GM12878 (cell line): ENCODE measurements at regions not wholly inside any gene's neighbourhood (a gene's known extent, or its start where the extent isn't known, plus 50 kb on each side); places are given as distances from the start of the nearest gene placed in this dataset.

Experiments
- ATAC-seq: fragments of 200-7000 bp; cut with Tn5 transposase; 3 replicates; pipeline ENCODE4 v1.9.1; 2020; ENCODE audit warnings: mild to moderate bottlenecking, moderate library complexity
- BruUV-seq: library from RNA; stranded (reverse); fragments of 400-500 nt; replicated peaks from 2 replicates; lab custom pipeline; 2021; lab: Mats Ljungman, UMichigan
- CTCF ChIA-PET: fragments of 300-600 bp; sonication (Branson Sonifier 250); formaldehyde crosslinking; extraction: SDS; loops from one replicate; lab custom pipeline; 2021; ENCODE audit warnings: inconsistent platforms; lab: Yijun Ruan, JAX
- POLR2A ChIA-PET: fragments of 350-600 bp; formaldehyde crosslinking; extraction: SDS; loops from one replicate; lab custom pipeline; 2021; ENCODE audit warnings: inconsistent platforms; lab: Charles Lee
- RAD21 ChIA-PET: fragments of 300-600 bp; sonication (Branson Sonifier 250); formaldehyde crosslinking; loops from one replicate; lab custom pipeline; 2023; ENCODE audit warnings: antibody characterized with exemption; ENCODE audit not compliant: unreplicated experiment; lab: Charles Lee
- SMC1A ChIA-PET: fragments of 300-600 bp; sonication (Branson Sonifier 250); formaldehyde crosslinking; loops from one replicate; lab custom pipeline; 2023; ENCODE audit not compliant: unreplicated experiment, uncharacterized antibody; lab: Charles Lee
- DNase-seq: peaks from one replicate; pipeline ENCODE4 v3.0.0-alpha.2; 2011; ENCODE audit warnings: low read depth, low spot score
- FAIRE-seq: peaks from 3 replicates; lab custom pipeline; 2011; peaks lifted over from hg19 to GRCh38; lab: Jason Lieb, UNC
- H2AFZ ChIP-seq: 2 replicates; pipeline ENCODE4 v1.6.0; 2011; ENCODE audit warnings: low read depth, low read length, control low read depth; ENCODE audit not compliant: control insufficient read depth
- H3K27ac ChIP-seq: 2 replicates; pipeline ENCODE4 v1.5.1; 2011; ENCODE audit warnings: control low read depth; ENCODE audit not compliant: control insufficient read depth, insufficient read depth
- H3K27me3 ChIP-seq, 2 experiments: replicated peaks in 1 of 2; 2 replicates each; pipeline versions ENCODE4 v1.6.0 to v1.6.1; 2011; ENCODE audit warnings: low read length in 1 of 2; ENCODE audit not compliant: control insufficient read depth in 2 of 2, insufficient read depth in 2 of 2
- H3K36me3 ChIP-seq, 2 experiments: 2 replicates each; pipeline ENCODE4 v1.5.1; 2011; ENCODE audit warnings: low read length in 1 of 2; ENCODE audit not compliant: control insufficient read depth in 2 of 2, insufficient read depth in 2 of 2
- H3K4me1 ChIP-seq: 2 replicates; pipeline ENCODE4 v1.6.1; 2011; ENCODE audit warnings: mild to moderate bottlenecking, low read length, moderate library complexity, mixed read lengths; ENCODE audit not compliant: control insufficient read depth, insufficient read depth
- H3K4me2 ChIP-seq: 2 replicates; pipeline ENCODE4 v1.6.0; 2011; ENCODE audit warnings: control low read depth; ENCODE audit not compliant: control insufficient read depth, insufficient read depth
- H3K4me3 ChIP-seq: fragments of 200-600 bp; sonication (generic); 2 replicates; pipeline ENCODE4 v1.5.1; 2016
- H3K79me2 ChIP-seq: 2 replicates; pipeline ENCODE4 v1.6.0; 2011; ENCODE audit warnings: low read length; ENCODE audit not compliant: control insufficient read depth, insufficient read depth
- H3K9ac ChIP-seq: 2 replicates; pipeline ENCODE4 v1.8.0; 2011; ENCODE audit warnings: low read length, control low read depth, mixed read lengths; ENCODE audit not compliant: control insufficient read depth, insufficient read depth
- H3K9me3 ChIP-seq: replicated peaks from 3 replicates; pipeline ENCODE4 v1.5.1; 2011; ENCODE audit warnings: mild to moderate bottlenecking, low read length; ENCODE audit not compliant: control insufficient read depth, insufficient read depth
- H4K20me1 ChIP-seq: 2 replicates; pipeline ENCODE4 v1.6.0; 2011; ENCODE audit not compliant: control insufficient read depth, insufficient read depth
- ATF2 ChIP-seq: IDR thresholded peaks from 2 replicates; pipeline ENCODE4 v1.6.1; 2012; ENCODE audit warnings: low read length, inconsistent platforms
- CBX3 ChIP-seq: fragments of 200-600 bp; sonication (generic); IDR thresholded peaks from 2 replicates; pipeline ENCODE4 v1.6.1; 2016; ENCODE audit warnings: low read depth, borderline replicate concordance
- CHD2 ChIP-seq: IDR thresholded peaks from 2 replicates; pipeline ENCODE4 v1.6.1; 2011; ENCODE audit warnings: low read depth, low read length, improper control_type of control experiment, borderline replicate concordance
- CUX1 ChIP-seq: IDR thresholded peaks from 2 replicates; pipeline ENCODE4 v1.6.1; 2012; ENCODE audit warnings: improper control_type of control experiment, low read depth, low read length; ENCODE audit not compliant: insufficient replicate concordance
- IRF5 ChIP-seq: fragments of 450-650 bp; IDR thresholded peaks from 2 replicates; pipeline ENCODE4 v1.6.1; 2017; ENCODE audit warnings: borderline replicate concordance
- MAX ChIP-seq: IDR thresholded peaks from 2 replicates; pipeline ENCODE4 v1.6.1; 2012; ENCODE audit warnings: low read depth, low read length, improper control_type of control experiment
- MTA3 ChIP-seq: IDR thresholded peaks from 2 replicates; pipeline ENCODE4 v1.6.1; 2012; ENCODE audit warnings: low read length, inconsistent platforms, borderline replicate concordance
- NBN ChIP-seq: fragments of 450-650 bp; IDR thresholded peaks from 2 replicates; pipeline ENCODE4 v1.6.1; 2016
- POLR2AphosphoS2 ChIP-seq: IDR thresholded peaks from 2 replicates; pipeline ENCODE4 v1.6.1; 2011; ENCODE audit warnings: low read depth, mild to moderate bottlenecking, low read length, improper control_type of control experiment, moderate library complexity
- TBL1XR1 ChIP-seq: IDR thresholded peaks from 2 replicates; pipeline ENCODE4 v1.6.1; 2012; ENCODE audit warnings: low read depth, low read length, improper control_type of control experiment
- TCF3 ChIP-seq: IDR thresholded peaks from 2 replicates; pipeline ENCODE4 v1.6.1; 2012; ENCODE audit warnings: low read depth, mild to moderate bottlenecking, low read length, borderline replicate concordance; ENCODE audit not compliant: insufficient read depth
- USF1 ChIP-seq: IDR thresholded peaks from 2 replicates; pipeline ENCODE4 v1.6.1; 2011; ENCODE audit warnings: borderline replicate concordance, low read depth, mild to moderate bottlenecking, moderate library complexity, mixed read lengths, low read length; ENCODE audit not compliant: insufficient read depth; ENCODE audit errors: extremely low read length
- WGBS: methylation state at CpG from one replicate; pipeline ENCODE4 v1.1.6; 2016; ENCODE audit warnings: low lambda C conversion rate; ENCODE audit not compliant: insufficient replicate concordance, insufficient coverage; ENCODE audit errors: missing lambda C conversion rate; 5-methylcytosine and 5-hydroxymethylcytosine counted together
- in situ Hi-C: fragments of 300-500 bp; cut with MboI; formaldehyde crosslinking; loops from 9 replicates; pipeline ENCODE4 v1.14.3; 2018; ENCODE audit warnings: mixed read lengths
- intact Hi-C: fragments of 100-400 bp; cut with micrococcal nuclease; formaldehyde crosslinking; loops from one replicate; pipeline ENCODE4 v1.14.2; 2022; ENCODE audit not compliant: unreplicated experiment

GRCh38 chr11:16448123-16448717 is 91.9 kb upstream of the SOX6 start:
- H3K27me3 ChIP-seq = no peaks in the 10 kb centered on the region
- no peaks in the 10 kb centered on the region for H3K9me3 ChIP-seq
- H3K9ac ChIP-seq = no peak overlapping the region
- in situ Hi-C loops (no loop called here), intact Hi-C loops (no loop called here)
- H3K4me2 ChIP-seq = no peak overlapping the region
- no peak overlapping the region for H3K27ac ChIP-seq
- no peak overlapping the region for H2AFZ ChIP-seq
- DNase-seq = no peak
- no peaks in the 10 kb centered on the region for H4K20me1 ChIP-seq
- POLR2A ChIA-PET = no interaction called here
- RAD21 ChIA-PET = no interaction called here
- TF ChIP-seq MTA3 (no peak), CBX3 (no peak), POLR2AphosphoS2 (no peak), IRF5 (no peak), NBN (no peak), CUX1 (no peak), MAX (no peak), TBL1XR1 (no peak), USF1 (no peak), ATF2 (no peak), CHD2 (no peak), TCF3 (no peak)
- TF ChIP-seq, all 136 proteins: peak for 0
- SMC1A ChIA-PET = no interaction called here
- CTCF ChIA-PET = no interaction called here
- WGBS = 0% methylated on average over 1 of the region's 1 CpG
- BruUV-seq = no TSS peak
- Histone ChIP-seq H3K79me2 (no peaks in the 10 kb centered on the region), H3K4me3 (no peak overlapping the region), H3K36me3 (no peaks in the 10 kb centered on the region), H3K4me1 (no peaks in the 10 kb centered on the region)
- ATAC-seq (no peak), FAIRE-seq (no peak)
